ENCODE measurements at regions not wholly inside any gene's neighbourhood (a gene's known extent, or its start where the extent isn't known, plus 50 kb on each side); places are given as distances from the start of the nearest gene placed in this dataset.

DNA sequence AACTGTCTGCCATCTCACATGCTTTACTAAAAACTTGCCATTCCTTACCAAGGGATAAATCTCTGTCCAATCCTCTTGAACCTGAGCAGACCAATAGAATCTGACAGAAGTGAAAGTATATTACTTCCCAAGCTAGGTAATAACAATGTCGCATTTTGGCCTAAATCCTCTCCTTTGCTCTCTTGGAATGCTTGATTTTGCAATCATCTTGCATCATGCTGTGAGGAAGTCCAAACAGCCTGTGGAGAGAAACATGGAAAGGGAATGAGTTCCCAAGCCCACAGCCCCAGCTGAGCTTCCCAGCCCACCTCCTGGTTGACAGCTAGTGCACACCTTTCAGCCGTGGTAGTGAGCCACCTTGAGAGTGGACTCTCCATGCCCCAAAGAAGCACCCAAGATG is 540.6 kb downstream of the STK39 start:
- H3K4me1 Mint-ChIP-seq, result no peaks in the 10 kb centered on the region
- H3K4me2 ChIP-seq (replicated peaks; ENCODE audit: low read depth, low read length, poor library complexity, severe bottlenecking), result no peak overlapping the region
- no peak overlapping the region for H3K27ac ChIP-seq (ENCODE audit: low read length in 2 of 2)
- POLR2A ChIA-PET, result no interaction called here
- CTCF ChIA-PET, result no interaction called here
- no peaks in the 10 kb centered on the region for H3K9me3 Mint-ChIP-seq (ENCODE audit: insufficient read depth)
- H3K9ac ChIP-seq (ENCODE audit: low read length), result no peak overlapping the region
- H3K79me2 ChIP-seq (ENCODE audit: control insufficient read depth, insufficient read depth, low read length), result no peaks in the 10 kb centered on the region
- intact Hi-C loops (cut with micrococcal nuclease), result no loop called here
- H3K4me1 ChIP-seq (ENCODE audit: control insufficient read depth in 2 of 2, insufficient read depth in 2 of 2, low read length in 2 of 2), result no peaks in the 10 kb centered on the region
- no peaks in the 10 kb centered on the region for H3K27me3 Mint-ChIP-seq
- ATAC-seq (ENCODE audit: low read depth) (no peak), DNase-seq (no peak)
- H3K9me3 ChIP-seq (ENCODE audit: control extremely low read depth in 1 of 3, control insufficient read depth in 2 of 3, insufficient read depth in 1 of 3, low read length in 2 of 3), result no peaks in the 10 kb centered on the region
- no peaks in the 10 kb centered on the region for H3K36me3 ChIP-seq (replicated peaks in 1 of 2; ENCODE audit: control extremely low read depth in 1 of 2, control insufficient read depth in 1 of 2, extremely low read depth in 1 of 2, insufficient read depth in 2 of 2, low read length in 1 of 2)
- H3K27ac Mint-ChIP-seq, result no peak overlapping the region
- TF ChIP-seq CTCF (IDR thresholded peaks at IDR 0.05) (no peak), EZH2 (IDR thresholded peaks at IDR 0.05; ENCODE audit: borderline replicate concordance, insufficient read depth, low read depth, low read length, poor library complexity, severe bottlenecking) (no peak)
- WGBS (ENCODE audit: insufficient coverage), result 86% methylated on average over 1 of the region's 2 CpGs
- no peak overlapping the region for H3K4me3 ChIP-seq (ENCODE audit: control extremely low read depth in 1 of 5, extremely low read depth in 1 of 5, insufficient read depth in 1 of 5, low read depth in 2 of 5, low read length in 4 of 5)
- H3K27me3 ChIP-seq (replicated peaks in 1 of 4; ENCODE audit: control extremely low read depth in 1 of 4, control insufficient read depth in 3 of 4, insufficient read depth in 4 of 4, low read length in 3 of 4), result no peaks in the 10 kb centered on the region
- H3K4me3 Mint-ChIP-seq, result no peak overlapping the region
- H4K20me1 ChIP-seq (ENCODE audit: control insufficient read depth, insufficient read depth, low read length, poor library complexity, severe bottlenecking), result no peaks in the 10 kb centered on the region
- no peak overlapping the region for H2AFZ ChIP-seq (ENCODE audit: insufficient read depth, low read depth, low read length, poor library complexity, severe bottlenecking)

GRCh38 chr2:167703441-167703840 is 544.0 kb downstream of the STK39 start:
- DNase-seq, result no peak
- ChIA-PET POLR2A (no interaction called here), CTCF (no interaction called here)
- no peak overlapping the region for H3K27ac Mint-ChIP-seq
- Histone ChIP-seq H3K27ac (ENCODE audit: low read length in 2 of 2) (no peak overlapping the region), H3K9me3 (ENCODE audit: control extremely low read depth in 1 of 3, control insufficient read depth in 2 of 3, insufficient read depth in 1 of 3, low read length in 2 of 3) (no peaks in the 10 kb centered on the region), H3K4me2 (replicated peaks; ENCODE audit: low read depth, low read length, poor library complexity, severe bottlenecking) (no peak overlapping the region), H3K9ac (ENCODE audit: low read length) (no peak overlapping the region), H2AFZ (ENCODE audit: insufficient read depth, low read depth, low read length, poor library complexity, severe bottlenecking) (no peak overlapping the region), H4K20me1 (ENCODE audit: control insufficient read depth, insufficient read depth, low read length, poor library complexity, severe bottlenecking) (no peaks in the 10 kb centered on the region), H3K79me2 (ENCODE audit: control insufficient read depth, insufficient read depth, low read length) (no peaks in the 10 kb centered on the region), H3K27me3 (replicated peaks in 1 of 4; ENCODE audit: control extremely low read depth in 1 of 4, control insufficient read depth in 3 of 4, insufficient read depth in 4 of 4, low read length in 3 of 4) (no peaks in the 10 kb centered on the region), H3K4me1 (ENCODE audit: control insufficient read depth in 2 of 2, insufficient read depth in 2 of 2, low read length in 2 of 2) (no peaks in the 10 kb centered on the region), H3K36me3 (replicated peaks in 1 of 2; ENCODE audit: control extremely low read depth in 1 of 2, control insufficient read depth in 1 of 2, extremely low read depth in 1 of 2, insufficient read depth in 2 of 2, low read length in 1 of 2) (no peaks in the 10 kb centered on the region), H3K4me3 (ENCODE audit: control extremely low read depth in 1 of 5, extremely low read depth in 1 of 5, insufficient read depth in 1 of 5, low read depth in 2 of 5, low read length in 4 of 5) (no peak overlapping the region)
- WGBS (ENCODE audit: insufficient coverage), result 60% methylated on average over 1 of the region's 3 CpGs
- TF ChIP-seq EZH2 (IDR thresholded peaks at IDR 0.05; ENCODE audit: borderline replicate concordance, insufficient read depth, low read depth, low read length, poor library complexity, severe bottlenecking) (no peak), CTCF (IDR thresholded peaks at IDR 0.05) (no peak)
- H3K27me3 Mint-ChIP-seq, result no peaks in the 10 kb centered on the region
- no peaks in the 10 kb centered on the region for H3K4me1 Mint-ChIP-seq
- H3K4me3 Mint-ChIP-seq, result no peak overlapping the region
- no peaks in the 10 kb centered on the region for H3K9me3 Mint-ChIP-seq (ENCODE audit: insufficient read depth)
- intact Hi-C loops (cut with micrococcal nuclease), result no loop called here
- ATAC-seq (ENCODE audit: low read depth), result no peak
